GM21576 (cell line): ENCODE measurements at regions not wholly inside any gene's neighbourhood (a gene's known extent, or its start where the extent isn't known, plus 50 kb on each side); places are given as distances from the start of the nearest gene placed in this dataset.

Experiments used
- ATAC-seq: cut with Tn5 transposase; IDR thresholded peaks from one replicate; pipeline ENCODE4 v1.9.1; 2021; ENCODE audit warnings: mild to moderate bottlenecking, moderate library complexity; ENCODE audit not compliant: unreplicated experiment

DNA sequence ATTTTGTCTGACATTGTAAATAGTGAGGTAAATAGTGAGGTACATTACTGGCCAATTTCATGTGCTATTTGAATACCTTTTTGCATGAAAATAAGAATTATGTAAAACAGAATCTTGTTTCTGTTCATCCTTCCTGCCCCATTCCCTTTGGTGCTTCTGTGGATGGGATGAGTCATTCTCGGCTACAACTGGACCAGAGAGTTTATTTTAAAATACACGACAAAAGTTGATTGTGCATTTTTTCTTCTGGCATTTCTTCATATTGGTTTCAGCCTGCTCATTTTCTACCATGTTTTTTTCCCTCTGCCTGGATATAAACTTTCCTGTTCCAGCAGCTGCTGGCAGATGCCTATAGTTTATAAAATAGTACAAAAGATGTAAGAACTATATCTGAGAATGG is 107.5 kb downstream of the CYSLTR2 start:
- ATAC-seq: no peak

DNA sequence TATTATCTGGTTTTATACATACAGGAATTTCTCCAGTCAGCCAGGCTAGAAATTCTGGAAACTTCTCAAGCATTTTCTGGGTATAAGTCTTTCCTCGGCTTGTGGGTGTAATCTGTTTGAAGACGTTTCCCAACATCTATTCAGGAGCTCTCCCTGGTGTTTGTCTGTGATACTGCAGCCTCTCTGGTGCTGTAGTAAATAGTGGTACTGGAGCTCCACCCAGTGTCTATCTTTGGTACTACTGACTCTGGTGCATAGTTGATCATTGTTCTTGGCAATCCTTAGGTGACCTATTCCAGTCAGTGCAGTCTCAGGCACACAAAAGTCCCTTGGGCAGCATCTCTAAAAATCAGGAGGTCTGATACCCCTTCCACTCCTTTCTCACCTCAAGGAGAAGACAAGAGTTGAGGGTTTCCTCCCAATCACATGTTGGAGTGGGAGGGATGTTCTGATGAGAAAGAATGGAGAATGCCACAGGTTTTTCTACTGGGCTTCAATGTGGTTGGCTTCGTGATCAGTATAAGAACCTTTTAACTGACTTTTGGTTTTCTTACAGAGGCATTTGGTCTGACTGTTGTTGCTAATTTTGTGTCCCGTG is 115.5 kb downstream of the CYSLTR2 start:
- ATAC-seq: peak; percentile 92

DNA sequence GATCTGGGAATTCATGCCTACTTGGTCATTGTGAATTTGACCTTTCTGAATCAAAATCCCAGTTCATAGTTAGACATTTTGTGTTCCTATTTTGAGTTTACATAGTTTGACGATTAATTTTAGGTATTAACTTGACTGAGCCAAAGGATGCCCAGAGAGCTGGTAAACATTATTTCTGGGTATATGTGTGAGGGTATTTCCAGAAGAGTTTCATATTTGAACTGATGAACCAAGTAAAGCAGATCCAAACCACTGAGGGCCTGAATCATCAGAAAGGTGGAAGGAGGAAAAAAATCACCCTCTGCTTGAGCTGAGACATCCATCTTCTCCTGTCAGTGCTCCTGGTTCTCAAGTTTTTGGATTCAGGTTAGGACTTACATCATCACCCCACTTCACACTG is 116.6 kb downstream of the CYSLTR2 start:
- ATAC-seq: no peak

DNA sequence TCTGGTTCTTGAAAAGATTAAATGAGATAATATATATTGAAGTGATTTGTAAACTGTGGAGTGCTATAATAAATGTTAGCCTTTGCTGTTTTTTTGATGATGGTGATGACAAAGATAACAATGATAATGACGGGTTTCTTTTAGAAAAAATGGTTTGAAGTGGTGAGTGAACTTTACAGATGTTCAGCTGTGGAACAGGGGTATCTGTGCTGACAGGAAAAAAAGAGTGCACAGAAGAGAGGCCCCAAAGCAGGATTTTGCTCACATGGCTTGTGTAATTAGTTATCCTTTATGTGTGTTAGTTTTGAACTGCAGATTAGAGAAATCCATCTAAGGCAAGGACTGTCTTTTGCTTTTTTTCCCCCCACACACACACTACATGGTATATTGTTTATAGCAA is 119.2 kb downstream of the CYSLTR2 start:
- ATAC-seq: no peak

DNA sequence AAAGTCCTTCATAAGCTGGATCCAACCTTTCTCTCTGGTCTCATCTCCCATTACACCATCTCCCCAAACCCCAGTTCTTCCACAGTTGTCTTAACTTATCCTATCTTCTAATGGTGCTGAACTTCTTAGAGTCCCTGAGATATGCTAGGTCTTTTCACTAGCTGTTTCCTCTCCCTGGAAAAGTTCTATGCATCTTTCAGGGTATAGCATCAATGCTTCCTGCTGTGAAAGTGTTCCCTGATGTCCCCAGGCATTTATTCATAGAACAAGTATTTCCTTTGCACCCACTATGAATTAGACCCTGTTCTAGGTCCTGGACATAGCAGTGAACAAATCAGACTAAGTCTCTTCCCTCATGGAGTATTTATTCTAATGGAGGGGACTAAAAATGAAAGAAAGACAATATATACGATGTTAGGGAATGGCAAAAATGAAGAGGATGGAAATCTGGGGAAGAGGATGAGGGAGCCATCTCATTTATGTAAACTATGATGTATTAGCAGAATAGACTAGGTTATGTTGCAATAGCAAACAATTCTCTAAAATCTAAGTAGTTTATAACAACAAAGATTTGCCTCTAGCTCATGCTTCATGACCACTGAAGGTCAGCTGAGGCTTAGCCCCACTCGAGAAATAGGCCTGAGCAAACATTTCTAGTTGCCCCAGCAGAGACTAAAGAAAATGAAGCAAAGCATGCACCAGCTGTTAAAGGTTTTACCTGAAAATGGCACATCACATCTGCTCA is 120.0 kb downstream of the CYSLTR2 start:
- no peak for ATAC-seq

DNA sequence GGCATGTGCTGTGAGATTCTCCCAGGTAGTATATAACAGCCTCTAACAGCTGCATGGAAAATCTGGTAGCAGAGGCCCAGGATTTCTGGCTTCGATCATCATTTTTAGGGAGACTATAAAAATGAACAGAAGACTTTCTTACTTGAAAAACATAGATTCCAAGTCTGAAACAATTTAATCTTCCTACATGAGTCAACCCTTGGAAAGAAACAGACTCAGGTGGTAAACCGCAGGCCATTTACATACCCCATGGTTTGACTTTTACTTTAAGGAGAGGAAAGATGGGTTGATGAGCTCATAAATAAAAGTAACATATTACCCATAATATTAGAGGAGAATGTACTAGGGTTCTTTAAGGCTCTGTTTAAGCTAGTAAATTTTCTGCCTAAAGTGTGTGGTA is 121.6 kb downstream of the CYSLTR2 start:
- ATAC-seq: no peak

DNA sequence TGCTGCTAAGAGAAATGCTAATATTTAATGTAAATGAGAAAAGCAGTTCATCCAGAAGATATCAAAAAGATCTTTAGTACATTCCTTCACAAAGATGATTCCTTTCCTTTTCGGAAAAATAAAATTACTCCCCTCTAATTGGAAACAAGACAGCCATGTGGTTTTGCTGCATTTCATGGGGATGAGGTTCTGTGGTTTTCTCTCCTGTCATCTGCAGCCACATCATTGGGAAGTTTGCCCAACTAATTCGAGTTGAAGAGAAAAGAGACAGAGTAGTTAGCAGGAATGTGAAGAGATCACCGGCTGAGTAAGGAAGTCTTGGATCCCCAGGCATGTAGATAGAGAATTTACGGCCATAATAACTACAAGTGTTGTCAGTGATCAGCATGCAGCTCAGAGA is 122.1 kb downstream of the CYSLTR2 start:
- no peak for ATAC-seq

DNA sequence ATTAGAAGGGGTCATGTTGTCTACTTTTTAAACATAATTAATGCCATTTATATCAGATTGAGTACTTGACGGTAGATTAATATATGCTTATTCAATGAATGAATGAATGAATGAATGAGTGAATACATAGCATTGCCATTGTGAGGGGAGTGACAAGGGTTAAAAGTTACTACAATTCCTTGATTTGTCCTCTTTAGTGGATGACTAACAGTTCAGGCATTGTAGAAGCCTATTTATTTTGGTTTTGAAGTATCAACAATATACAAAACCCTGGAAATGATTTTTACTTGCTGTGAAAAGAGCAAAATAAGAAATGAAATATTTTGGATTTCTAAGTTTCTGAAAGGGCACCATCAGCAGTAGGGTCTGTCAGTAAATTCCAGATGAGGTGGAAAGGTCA is 122.7 kb downstream of the CYSLTR2 start:
- ATAC-seq: no peak

DNA sequence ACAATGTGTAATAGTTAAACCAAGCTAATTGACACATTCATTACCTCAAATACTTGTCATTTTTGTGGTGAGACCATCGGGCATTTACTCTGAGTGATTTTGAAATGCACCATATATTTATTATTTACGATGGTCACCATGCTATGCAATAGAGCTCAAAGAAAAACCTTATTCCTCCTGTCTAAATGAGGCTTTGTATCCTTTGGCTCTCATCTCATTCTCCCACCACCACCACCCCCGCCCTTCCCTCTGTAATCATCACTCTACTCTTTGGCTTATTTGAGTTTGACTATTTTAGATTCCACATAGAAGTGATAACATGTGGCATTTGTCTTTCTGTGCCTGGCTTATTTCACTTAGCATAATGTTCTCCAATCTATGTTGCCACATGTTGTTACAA is 124.9 kb downstream of the CYSLTR2 start:
- ATAC-seq: no peak

DNA sequence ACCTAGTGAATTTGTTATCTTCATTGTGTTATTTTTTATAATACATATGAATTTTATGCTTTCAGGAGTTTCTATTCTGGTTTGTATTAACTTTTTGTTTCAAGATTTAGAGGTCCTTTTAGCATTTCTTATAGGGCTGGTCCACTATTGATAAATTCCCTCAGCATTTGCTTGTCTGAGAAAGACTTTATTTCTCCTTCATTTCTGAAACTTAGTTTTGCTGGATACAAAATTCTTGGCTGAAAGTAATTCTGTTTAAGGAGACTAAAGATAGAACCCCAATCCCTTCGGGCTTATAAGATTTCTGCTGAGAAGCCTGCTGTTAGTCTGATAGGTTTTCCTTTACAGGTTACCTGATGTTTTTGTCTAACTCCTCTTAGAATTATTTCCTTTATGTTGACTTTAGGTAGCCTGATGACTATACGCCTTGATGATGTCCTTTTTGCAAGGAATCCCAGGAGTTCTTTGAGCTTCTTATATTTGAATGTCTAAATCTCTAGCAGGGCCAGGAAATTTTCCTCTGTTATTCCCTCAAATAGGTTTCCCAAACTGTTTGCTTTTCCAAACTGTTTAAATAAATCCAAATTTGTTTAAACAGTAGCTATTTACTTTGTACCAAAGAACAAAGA is 127.1 kb downstream of the CYSLTR2 start:
- no peak for ATAC-seq

DNA sequence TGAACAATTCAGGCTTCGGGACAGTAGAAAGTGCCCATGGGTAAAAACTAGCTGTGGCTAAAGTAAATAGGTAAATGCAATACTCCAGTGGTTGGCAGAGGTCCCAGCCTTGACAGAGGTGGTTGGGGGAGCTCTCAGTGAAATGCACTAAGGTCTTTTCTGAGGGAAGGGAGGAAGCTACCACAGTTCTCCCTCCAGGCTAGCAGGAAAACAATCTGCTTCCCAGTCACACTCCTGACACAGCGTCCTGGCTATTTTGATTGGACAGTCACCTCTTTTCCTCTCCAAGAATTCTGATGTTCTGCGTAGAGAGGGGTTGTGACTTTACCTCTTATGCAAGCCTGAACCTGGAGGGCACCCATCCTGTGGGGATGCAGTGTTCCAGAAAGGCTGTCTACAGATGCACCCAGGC is 128.7 kb downstream of the CYSLTR2 start:
- ATAC-seq: no peak

DNA sequence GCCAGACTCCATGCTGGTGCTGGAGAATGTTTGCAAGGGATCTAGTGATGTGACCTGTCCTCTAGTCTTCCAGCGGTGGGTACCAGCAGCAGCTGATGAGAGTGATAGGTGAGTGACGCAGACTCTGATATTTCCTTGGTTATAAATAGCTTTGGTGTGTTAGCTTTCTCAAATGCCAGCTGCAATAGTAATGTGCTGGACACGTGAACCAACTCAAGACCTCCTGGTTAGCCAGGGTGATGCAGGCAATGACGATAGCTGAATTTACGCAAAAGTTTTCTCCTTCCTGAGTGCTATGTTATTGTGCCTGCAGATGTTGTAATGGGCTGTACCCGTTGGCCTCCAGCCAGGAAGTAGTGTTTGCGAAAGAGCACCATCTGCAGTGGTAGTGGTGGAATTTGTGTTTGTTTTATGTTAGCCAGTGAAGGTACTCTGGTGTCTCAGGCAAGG is 129.5 kb downstream of the CYSLTR2 start:
- ATAC-seq: no peak

DNA sequence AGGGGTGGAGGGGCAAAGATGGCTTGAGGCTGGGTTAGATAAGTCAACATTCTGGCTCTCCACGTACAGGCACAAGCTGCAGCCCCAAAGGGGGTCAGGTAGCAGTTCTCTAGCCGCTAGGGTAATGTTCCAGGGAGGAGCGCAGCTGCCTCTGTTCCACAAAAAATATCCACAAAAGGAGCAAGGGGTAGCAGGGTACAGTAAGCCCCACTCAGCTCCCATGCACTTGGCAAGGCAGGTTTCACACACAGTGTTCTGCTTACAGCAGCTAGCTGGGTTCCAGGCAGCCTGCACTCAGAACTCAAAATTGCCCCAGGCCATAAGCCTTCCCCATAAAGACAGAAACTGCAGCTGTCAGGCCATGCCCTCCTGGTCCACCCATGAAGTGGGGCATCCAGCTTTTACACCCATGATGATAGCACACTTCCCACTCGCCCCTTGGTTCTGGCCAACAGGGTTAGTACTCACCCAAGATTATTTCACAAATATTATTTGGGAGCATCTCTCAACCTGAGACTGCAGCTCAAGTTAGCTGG is 130.0 kb downstream of the CYSLTR2 start:
- ATAC-seq: no peak

DNA sequence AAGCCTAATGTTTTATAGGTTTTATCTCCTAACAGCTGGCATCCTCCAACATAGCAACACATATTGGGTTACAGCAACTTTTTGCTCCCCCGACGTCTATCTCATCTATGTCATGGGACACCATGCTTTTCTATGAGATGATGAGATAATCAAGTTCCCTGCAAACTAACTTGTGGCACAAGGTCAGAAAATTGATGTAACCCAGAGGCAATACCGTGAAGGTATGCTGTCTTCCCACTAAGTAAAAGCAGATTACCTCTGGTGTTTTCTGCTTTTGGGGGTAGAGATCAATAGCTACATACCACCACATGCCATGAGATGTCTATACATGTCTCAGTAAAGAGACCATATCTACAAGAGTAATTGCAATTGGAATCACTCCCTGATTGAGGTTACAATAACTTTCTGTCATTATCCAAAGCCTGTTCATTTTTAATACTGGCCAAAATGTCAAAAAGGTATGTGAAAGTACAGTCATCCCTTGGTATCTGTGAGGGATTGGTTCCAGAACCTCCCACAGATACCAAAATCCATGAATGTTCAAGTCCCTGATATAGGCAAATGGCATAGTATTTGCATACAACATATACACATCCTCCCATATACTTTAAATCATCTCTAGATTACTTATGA is 131.3 kb downstream of the CYSLTR2 start:
- no peak for ATAC-seq

DNA sequence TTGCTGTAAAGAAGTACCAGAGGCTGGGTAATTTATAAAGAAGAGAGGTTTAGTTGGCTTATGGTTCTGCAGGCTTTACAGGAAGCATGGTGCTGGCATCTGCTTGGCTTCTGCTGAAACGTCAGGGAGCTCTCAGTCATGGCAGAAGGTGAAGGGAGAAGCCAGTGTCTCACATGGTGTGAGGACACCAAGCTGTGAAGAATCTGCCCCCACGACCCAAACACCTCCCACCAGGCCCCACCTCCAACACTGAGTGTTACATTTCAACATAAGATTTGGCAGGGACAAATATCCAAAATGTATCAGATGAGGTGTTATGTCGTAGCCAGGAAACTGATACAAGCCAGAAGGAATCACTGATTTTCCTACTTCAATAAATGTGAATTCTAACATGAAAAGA is 136.5 kb downstream of the CYSLTR2 start:
- no peak for ATAC-seq

DNA sequence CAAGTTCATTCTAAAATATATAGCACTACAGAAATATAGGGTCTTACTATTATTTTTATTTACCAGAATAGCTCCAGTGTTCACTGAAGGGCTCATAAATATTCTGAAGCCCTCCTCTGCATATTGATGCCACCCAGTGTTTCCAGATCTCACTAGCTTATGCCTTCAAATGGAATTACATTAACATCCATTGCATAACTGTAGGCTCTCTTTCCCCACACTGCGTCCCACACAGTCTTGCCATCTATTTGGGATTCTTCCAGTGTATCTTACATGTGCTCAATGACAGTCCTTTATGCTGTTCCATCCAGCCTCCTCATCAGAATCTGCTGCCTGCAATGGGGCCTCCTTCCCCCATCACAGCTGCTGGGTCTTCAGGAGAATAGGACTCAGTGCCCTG is 137.2 kb downstream of the CYSLTR2 start:
- ATAC-seq: no peak

DNA sequence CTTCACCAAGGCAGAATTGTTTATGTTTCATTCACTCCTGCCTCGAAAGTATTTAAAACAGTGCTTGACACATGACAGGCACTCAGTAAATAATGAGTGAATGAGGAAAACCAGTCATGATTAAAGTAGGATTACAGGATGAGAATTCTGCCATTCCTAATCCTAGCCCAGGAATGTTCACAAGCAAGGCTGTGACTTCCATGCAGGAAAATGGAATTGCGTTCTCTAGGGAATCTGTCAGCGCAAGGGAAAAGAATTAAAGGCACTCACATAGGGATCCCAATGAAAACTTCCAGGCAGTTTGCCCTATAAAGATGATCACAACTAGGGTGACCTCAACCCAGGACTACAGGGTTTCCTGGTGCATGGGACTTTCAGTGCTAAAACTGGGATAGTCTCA is 143.4 kb downstream of the CYSLTR2 start:
- ATAC-seq: no peak

DNA sequence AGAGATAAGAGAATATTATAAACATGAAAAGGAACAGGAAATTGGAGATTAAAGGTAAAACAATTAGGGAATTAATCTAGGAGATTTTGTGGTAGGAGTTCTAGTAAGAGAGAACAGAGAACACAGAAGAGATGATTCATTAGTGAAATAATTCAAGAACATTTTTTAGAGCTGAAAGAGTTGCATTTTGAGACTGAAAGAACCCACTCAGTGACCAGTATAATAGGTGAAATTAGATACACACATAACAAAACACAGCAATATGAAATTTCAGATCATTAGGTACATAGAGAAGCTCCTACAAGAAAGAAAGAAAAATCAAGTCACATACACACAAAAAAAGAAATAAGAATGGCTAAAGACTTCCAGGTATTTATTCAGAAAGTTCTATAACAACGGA is 144.0 kb downstream of the CYSLTR2 start:
- ATAC-seq: no peak

DNA sequence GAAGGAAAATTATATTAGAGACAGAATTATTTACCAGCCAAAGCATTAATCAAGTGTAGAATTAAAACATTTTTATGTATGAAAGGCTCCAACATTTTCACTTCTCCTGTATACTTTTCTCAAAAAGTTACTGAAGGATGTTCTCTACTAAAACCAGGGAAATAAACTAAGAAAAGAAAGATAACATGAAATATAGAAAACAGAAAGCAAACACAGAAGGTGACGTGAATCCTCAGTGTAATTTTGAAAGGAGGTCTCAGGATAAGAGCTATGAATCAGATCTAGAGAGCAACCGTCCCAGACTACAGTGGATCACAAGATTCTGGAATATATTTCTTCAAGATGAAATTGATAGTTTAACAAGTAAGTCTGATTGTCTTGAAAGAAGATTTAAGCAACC is 144.5 kb downstream of the CYSLTR2 start:
- no peak for ATAC-seq

DNA sequence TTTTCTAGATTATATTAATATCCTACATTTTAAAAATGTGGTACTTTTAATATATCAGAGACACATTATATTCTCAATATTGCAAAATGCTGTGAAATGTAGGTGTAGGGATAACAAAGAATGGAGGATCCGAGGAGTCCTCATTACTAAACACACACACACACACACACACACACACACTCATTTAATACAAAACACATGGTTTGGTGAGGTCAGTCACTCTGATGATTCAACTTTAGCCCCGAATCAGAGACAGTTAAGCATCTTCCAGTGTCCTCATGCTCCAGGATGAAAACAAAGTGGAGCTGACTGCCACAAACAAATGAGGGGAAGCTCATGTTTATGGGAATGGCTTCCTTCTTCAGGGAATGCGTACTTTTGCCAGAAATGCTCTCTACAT is 147.5 kb downstream of the CYSLTR2 start:
- no peak for ATAC-seq

DNA sequence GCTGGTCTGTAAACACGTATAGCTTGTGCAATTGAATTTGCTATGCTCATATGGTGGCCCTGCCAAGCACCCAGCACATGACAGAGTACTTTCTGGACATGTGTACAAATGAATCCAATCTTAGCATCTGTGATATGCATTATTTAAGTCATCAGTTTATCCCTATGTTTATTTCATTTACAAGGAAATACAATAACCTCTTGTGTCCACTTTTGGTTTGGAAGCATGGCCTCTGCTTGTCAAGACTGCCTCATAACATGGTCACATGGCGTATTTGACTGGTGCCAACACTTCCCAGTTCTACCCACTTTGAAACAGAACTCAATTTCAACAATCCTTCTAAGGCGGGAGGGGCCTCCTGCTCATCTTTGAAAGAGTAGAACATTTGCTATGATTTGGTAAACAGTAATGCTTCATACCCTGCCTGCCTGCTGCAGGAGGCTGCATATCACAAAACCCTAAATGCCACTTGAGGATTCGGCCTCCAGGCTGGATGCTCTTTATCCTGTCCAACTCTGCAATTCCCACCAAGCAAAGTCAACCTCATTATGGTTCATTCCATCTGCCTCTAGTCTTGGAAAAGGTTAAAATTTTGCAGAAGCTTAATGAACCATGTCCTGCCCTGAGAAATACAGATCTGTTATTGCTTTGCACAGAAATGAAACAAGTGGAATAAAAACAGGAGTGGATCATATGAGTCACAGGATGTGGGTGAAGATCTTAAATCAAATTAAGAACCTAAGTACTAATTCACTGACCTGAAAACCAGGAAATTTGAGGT is 151.3 kb downstream of the CYSLTR2 start:
- ATAC-seq: no peak
